NB4 (cell line): ENCODE measurements at regions not wholly inside any gene's neighbourhood (a gene's known extent, or its start where the extent isn't known, plus 50 kb on each side); places are given as distances from the start of the nearest gene placed in this dataset.

Experiments
- DNase-seq: peaks from one replicate; pipeline ENCODE4 v3.0.0; 2010; ENCODE audit warnings: low read depth
- H3K4me3 ChIP-seq: one replicate; pipeline ENCODE4 v1.5.1; 2011; ENCODE audit warnings: mild to moderate bottlenecking, low read depth, low read length, moderate library complexity
- MAX ChIP-seq: IDR thresholded peaks from 2 replicates; pipeline ENCODE4 v1.6.1; 2011; ENCODE audit warnings: low read depth, low read length
- MYC ChIP-seq: IDR thresholded peaks from 2 replicates; pipeline ENCODE4 v1.6.1; 2011; ENCODE audit warnings: low read depth, low read length
- POLR2A ChIP-seq: IDR thresholded peaks from 2 replicates; pipeline ENCODE4 v1.6.1; 2011; ENCODE audit warnings: mild to moderate bottlenecking; ENCODE audit not compliant: insufficient read length; ENCODE audit errors: extremely low read depth
- TF ChIP-seq, protein P1 (sequence below): IDR thresholded peaks from one replicate; pipeline ENCODE4 v1.5.1; 2012; ENCODE audit warnings: low read depth, low read length

- TF ChIP-seq POLR2A (no peak), MAX (no peak), MYC (no peak)
- TF ChIP-seq, protein P1, sequence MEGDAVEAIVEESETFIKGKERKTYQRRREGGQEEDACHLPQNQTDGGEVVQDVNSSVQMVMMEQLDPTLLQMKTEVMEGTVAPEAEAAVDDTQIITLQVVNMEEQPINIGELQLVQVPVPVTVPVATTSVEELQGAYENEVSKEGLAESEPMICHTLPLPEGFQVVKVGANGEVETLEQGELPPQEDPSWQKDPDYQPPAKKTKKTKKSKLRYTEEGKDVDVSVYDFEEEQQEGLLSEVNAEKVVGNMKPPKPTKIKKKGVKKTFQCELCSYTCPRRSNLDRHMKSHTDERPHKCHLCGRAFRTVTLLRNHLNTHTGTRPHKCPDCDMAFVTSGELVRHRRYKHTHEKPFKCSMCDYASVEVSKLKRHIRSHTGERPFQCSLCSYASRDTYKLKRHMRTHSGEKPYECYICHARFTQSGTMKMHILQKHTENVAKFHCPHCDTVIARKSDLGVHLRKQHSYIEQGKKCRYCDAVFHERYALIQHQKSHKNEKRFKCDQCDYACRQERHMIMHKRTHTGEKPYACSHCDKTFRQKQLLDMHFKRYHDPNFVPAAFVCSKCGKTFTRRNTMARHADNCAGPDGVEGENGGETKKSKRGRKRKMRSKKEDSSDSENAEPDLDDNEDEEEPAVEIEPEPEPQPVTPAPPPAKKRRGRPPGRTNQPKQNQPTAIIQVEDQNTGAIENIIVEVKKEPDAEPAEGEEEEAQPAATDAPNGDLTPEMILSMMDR: no peak
- no peak for DNase-seq
- H3K4me3 ChIP-seq: no peak overlapping the region
These were observed 846.3 kb downstream of the HACE1 start for GRCh38 chr6:104013312-104013971.

- H3K4me3 ChIP-seq: no peak overlapping the region
- TF ChIP-seq POLR2A (no peak), MYC (no peak), MAX (no peak)
- TF ChIP-seq, protein P1: no peak
- no peak for DNase-seq
These were observed 848.8 kb downstream of the HACE1 start for GRCh38 chr6:104010897-104011296.

DNA sequence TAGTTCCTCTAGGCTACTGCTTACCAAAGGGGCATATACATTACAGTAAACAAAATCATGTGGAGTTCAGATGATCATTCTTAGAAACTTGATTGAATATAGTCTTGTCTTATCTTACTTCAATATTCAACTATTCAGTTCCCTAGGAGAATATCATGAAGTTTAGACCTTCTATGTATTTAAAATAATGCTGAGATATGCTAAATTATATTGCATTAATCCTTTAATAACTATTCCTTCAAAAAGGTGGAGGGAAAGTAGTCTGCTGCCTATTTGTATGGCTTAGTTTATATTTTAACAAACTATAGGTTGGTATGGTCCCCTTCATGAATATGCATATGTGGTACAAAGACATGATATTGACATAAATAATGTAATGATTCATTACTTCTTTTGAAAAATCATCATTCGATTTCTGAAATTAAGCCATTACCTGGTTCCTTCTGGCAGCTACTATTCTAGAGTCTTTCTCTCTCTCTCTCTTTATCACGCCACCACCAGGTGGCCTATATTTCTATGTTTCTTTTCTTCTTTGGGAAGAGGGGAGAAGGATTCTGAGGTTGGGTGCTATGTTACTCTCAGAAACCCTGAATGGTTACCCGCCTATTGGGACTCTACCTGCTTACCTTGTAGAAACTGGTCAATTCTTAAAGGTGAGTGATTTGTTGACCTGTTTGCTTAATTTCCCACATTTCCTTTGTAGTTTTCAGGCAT is 855.8 kb downstream of the HACE1 start:
- H3K4me3 ChIP-seq: no peak overlapping the region
- no peak for DNase-seq
- TF ChIP-seq MAX: no peak
- TF ChIP-seq POLR2A: no peak

- TF ChIP-seq POLR2A (no peak), MAX (no peak), MYC (no peak)
- TF ChIP-seq, protein P1: no peak
- DNase-seq: no peak
- H3K4me3 ChIP-seq: no peak overlapping the region
These were observed 864.1 kb downstream of the HACE1 start for GRCh38 chr6:103995571-103995970.

GRCh38 chr6:103983860-103984259 is 875.9 kb downstream of the HACE1 start:
- no peak overlapping the region for H3K4me3 ChIP-seq
- no peak for TF ChIP-seq POLR2A
- TF ChIP-seq MYC: no peak
- TF ChIP-seq MAX: no peak
- TF ChIP-seq, protein P1: no peak
- no peak for DNase-seq

- TF ChIP-seq MYC: no peak
- no peak for TF ChIP-seq MAX
- TF ChIP-seq POLR2A: no peak
- TF ChIP-seq, protein P1: no peak
- DNase-seq: no peak
These were observed 876.7 kb downstream of the HACE1 start for GRCh38 chr6:103983011-103983410.

More at GRCh38 chr6:103983011-103983410, 876.7 kb downstream of the HACE1 start:
- no peak overlapping the region for H3K4me3 ChIP-seq
